ENCODE measurements at regions not wholly inside any gene's neighbourhood (a gene's known extent, or its start where the extent isn't known, plus 50 kb on each side); places are given as distances from the start of the nearest gene placed in this dataset.

DNA sequence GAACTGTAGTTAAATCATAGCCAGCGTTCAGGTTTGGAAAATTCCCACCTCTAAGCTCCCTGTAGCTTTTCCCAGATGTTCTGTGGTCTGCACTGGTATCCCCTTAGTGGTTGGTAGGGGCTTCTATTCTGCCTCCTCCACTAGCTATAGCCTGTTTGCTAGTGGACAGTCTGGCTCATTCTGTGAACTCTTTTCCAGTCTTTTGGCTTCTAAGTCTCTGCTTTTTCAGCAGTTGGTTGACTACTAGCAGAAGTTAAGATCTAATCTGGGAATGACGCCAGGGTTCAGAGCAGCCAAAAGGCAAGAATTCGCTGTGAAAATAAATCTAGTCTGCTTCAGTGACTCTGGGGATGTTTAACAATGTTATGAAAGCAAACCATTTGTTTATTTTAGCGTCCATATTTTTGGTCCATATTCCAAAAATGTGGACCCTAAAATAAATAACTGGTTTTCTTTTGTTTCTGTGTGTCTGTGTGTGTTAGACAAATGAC lies 73.7 kb upstream of the WDR72 start:
- TF ChIP-seq EZH2 (IDR thresholded peaks at IDR 0.05; ENCODE audit: low read length), result no peak
- TF ChIP-seq, protein P1, sequence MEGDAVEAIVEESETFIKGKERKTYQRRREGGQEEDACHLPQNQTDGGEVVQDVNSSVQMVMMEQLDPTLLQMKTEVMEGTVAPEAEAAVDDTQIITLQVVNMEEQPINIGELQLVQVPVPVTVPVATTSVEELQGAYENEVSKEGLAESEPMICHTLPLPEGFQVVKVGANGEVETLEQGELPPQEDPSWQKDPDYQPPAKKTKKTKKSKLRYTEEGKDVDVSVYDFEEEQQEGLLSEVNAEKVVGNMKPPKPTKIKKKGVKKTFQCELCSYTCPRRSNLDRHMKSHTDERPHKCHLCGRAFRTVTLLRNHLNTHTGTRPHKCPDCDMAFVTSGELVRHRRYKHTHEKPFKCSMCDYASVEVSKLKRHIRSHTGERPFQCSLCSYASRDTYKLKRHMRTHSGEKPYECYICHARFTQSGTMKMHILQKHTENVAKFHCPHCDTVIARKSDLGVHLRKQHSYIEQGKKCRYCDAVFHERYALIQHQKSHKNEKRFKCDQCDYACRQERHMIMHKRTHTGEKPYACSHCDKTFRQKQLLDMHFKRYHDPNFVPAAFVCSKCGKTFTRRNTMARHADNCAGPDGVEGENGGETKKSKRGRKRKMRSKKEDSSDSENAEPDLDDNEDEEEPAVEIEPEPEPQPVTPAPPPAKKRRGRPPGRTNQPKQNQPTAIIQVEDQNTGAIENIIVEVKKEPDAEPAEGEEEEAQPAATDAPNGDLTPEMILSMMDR (optimal IDR thresholded peaks at IDR 0.05 in 1 of 3, IDR thresholded peaks at IDR 0.05 in 1 of 3, conservative IDR thresholded peaks at IDR 0.05 in 1 of 3; ENCODE audit: extremely low read depth in 1 of 3, insufficient read depth in 2 of 3, low read length in 3 of 3), result no peak
